ENCODE measurements at regions not wholly inside any gene's neighbourhood (a gene's known extent, or its start where the extent isn't known, plus 50 kb on each side); places are given as distances from the start of the nearest gene placed in this dataset.
"Not testable (repeated sequence)": the region's sequence is repeated elsewhere in the genome, so short reads cannot be mapped to it uniquely, and the experiment has no call there.

DNA sequence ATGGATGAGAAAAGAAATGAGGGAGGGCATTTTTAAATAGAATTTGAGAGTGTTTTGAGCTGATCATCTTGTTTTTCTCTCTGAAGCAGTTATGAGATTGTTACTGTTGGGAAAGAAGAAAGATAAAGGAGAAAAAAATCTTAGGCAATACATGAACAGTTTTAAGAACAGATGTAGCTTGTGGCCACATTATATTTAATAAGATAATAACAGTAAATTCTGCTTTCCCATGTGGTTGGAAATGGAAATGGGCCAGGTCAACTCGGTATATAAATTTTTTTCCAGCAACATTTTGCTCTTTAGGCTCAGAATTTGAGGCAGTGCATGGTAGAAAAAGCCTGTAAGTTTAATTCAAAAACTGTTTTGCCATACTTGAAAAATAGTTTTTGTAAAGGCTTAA is 118.7 kb downstream of the POSTN start:
- TF ChIP-seq, protein P1, sequence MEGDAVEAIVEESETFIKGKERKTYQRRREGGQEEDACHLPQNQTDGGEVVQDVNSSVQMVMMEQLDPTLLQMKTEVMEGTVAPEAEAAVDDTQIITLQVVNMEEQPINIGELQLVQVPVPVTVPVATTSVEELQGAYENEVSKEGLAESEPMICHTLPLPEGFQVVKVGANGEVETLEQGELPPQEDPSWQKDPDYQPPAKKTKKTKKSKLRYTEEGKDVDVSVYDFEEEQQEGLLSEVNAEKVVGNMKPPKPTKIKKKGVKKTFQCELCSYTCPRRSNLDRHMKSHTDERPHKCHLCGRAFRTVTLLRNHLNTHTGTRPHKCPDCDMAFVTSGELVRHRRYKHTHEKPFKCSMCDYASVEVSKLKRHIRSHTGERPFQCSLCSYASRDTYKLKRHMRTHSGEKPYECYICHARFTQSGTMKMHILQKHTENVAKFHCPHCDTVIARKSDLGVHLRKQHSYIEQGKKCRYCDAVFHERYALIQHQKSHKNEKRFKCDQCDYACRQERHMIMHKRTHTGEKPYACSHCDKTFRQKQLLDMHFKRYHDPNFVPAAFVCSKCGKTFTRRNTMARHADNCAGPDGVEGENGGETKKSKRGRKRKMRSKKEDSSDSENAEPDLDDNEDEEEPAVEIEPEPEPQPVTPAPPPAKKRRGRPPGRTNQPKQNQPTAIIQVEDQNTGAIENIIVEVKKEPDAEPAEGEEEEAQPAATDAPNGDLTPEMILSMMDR (IDR thresholded peaks at IDR 0.05; ENCODE audit: control insufficient read depth, insufficient read depth, low read depth, low read length, missing control alignments) = no peak
- DNase-seq (ENCODE audit: low read depth) = no peak
- no peak overlapping the region for H3K4me3 ChIP-seq (ENCODE audit: control insufficient read depth, low read depth, low read length)

DNA sequence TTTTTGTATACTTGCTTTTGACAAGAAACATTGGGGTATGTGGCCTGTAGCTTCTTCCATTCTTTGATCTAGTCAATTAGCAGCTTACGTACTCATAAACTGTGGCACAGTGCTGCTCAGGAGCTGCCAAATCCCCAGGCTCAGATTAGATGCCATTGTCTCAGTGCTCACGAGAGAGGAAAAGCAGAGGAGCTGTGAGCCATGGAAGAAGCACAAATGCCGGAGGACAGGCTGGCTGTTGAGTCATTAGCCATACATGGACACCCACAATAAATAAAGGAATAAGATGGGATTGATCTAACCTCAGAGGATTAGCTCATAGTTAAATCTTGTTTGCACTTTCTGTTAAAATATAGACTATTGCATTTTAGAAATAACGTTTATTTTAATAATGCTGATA is 121.7 kb downstream of the POSTN start:
- TF ChIP-seq, protein P1 (IDR thresholded peaks at IDR 0.05; ENCODE audit: control insufficient read depth, insufficient read depth, low read depth, low read length, missing control alignments) = no peak
- no peak overlapping the region for H3K4me3 ChIP-seq (ENCODE audit: control insufficient read depth, low read depth, low read length)

DNA sequence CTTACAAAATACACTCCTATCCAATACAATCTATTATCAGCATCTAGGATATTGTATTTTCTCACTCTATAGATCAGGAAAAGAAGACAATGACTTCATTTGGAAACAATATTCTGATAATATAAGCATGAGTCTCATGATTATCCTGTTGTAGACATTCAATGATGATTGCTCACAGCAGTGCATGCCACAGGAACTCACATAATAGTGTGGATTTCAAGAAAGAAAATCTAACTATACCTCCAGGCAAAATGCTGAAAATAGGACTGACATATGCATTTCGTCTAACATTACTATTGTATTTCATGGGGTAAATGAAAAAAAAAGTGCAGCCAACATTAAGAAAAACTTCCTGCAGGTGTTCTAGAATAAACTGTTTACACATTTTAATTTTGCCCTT is 122.6 kb downstream of the POSTN start:
- H3K4me3 ChIP-seq (ENCODE audit: control insufficient read depth, low read depth, low read length) = no peak overlapping the region
- DNase-seq (ENCODE audit: low read depth) = no peak
- TF ChIP-seq, protein P1 (IDR thresholded peaks at IDR 0.05; ENCODE audit: control insufficient read depth, insufficient read depth, low read depth, low read length, missing control alignments) = no peak

More for the DNA sequence above, 121.7 kb downstream of the POSTN start:
- DNase-seq (ENCODE audit: low read depth) = no peak

DNA sequence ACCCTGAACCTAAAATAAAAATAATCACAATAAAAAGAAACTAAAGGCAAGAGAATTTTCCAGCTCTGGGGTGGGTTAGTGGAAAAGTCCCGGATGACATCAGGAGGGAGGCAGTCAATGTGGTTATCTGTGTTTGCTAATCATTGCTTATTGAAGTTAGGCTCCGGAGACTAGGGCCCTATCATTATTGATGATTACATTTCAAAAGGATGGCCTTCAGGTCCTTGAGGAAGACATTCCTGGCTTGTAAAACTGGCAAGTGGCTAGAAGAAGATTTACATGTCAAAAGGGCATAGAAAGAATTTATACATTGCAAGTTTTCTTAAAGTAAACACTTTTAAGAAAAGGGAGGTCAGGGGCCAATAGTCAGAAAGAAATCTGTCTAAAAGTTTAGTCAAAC is 123.4 kb downstream of the POSTN start:
- DNase-seq (ENCODE audit: low read depth) = no peak
- TF ChIP-seq, protein P1 (IDR thresholded peaks at IDR 0.05; ENCODE audit: control insufficient read depth, insufficient read depth, low read depth, low read length, missing control alignments) = no peak
- no peak overlapping the region for H3K4me3 ChIP-seq (ENCODE audit: control insufficient read depth, low read depth, low read length)

DNA sequence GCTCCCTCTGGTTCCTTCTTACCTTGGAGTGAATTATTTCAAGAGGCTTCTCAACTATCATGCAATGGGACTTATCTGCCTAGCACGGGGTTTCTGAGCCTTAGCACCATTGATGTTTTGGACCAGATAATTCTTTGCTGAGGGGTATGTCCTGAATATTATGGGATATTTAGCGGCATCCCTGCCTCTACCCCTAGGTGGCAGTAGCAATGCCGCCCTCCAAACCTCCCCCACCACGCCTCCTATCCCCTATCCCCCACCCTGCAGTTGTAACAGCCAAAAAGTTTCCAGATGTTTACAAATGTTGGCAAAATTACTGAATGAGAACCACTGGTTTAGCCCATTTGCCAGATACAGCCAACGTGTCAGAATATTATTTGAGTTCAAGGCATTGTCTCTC is 125.5 kb downstream of the POSTN start:
- no peak overlapping the region for H3K4me3 ChIP-seq (ENCODE audit: control insufficient read depth, low read depth, low read length)
- TF ChIP-seq, protein P1 (IDR thresholded peaks at IDR 0.05; ENCODE audit: control insufficient read depth, insufficient read depth, low read depth, low read length, missing control alignments) = no peak
- DNase-seq (ENCODE audit: low read depth) = no peak

DNA sequence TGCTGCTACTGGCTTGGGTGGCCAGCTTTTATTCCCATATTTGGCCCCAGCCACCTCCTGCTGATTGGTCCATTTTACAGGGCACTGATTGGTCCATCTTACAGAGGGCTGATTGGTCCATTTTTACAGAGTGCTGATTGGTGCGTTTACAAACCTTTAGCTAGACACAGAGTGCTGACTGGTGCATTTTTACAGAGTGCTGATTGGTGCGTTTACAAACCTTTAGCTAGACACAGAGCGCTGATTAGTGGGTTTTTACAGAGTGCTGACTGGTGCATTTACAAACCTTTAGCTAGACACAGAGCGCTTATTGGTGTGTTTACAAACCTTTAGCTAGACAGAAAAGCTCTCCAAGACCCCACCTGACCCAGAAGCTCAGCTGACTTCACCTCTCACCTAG is 126.3 kb downstream of the POSTN start:
- not testable (repeated sequence) for H3K4me3 ChIP-seq (ENCODE audit: control insufficient read depth, low read depth, low read length); DNase-seq (ENCODE audit: low read depth)

DNA sequence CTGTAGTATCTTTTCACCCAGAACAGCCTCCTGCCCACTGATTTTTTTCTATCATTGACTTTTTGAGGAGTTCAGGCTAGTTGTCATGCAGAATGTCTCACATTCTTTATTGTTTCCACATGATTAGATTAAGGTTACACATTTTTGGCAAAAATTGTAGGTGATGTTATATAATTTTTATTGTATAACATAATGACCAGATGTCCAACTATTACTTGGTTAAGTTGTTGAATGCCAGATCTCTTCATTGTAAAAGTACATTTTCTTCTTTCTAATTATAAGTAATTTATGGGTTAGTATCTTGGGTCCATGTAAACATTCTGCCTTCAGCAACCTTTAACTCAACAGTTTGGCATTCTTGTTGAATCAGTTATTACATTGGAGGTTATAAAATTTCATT is 138.4 kb downstream of the POSTN start:
- no peak overlapping the region for H3K4me3 ChIP-seq (ENCODE audit: control insufficient read depth, low read depth, low read length)
- TF ChIP-seq, protein P1 (IDR thresholded peaks at IDR 0.05; ENCODE audit: control insufficient read depth, insufficient read depth, low read depth, low read length, missing control alignments) = no peak
- peak; percentile 62 for DNase-seq (ENCODE audit: low read depth)

Measured in AG09309 (cell line).